Heart left ventricle (tissue), 13 donors: ENCODE measurements at regions not wholly inside any gene's neighbourhood (a gene's known extent, or its start where the extent isn't known, plus 50 kb on each side); places are given as distances from the start of the nearest gene placed in this dataset.

Experiments
- CTCF ChIP-seq, 12 donors: fragments of 200-600 bp; sonication (generic) in 4 of 12; IDR thresholded peaks; one replicate each; pipeline versions ENCODE4 v1.5.0 to v1.8.0; 2018 to 2022; ENCODE audit warnings: antibody characterized with exemption in 12 of 12, mild to moderate bottlenecking in 5 of 12
- POLR2A ChIP-seq, 2 donors: fragments of 450-650 bp; IDR thresholded peaks; one replicate each; pipeline ENCODE4 v1.6.1; 2017; ENCODE audit warnings: antibody characterized with exemption in 2 of 2, mild to moderate bottlenecking in 2 of 2, moderate library complexity in 2 of 2
- donor health status: ischemic (EF 13 %, LVEDD 7.1; RV severe dilation, severe dysfunction).
- donor health status: DM: no; HTN: yes; CAD: no.
- donor health status: DM: no; HTN: no; CAD: no.
- donor health status: ischemic (EF 25% LVEDD 6.9; RV normal size, moderate dysfunction).
- donor health status: ischemic (EF 25% LVEDD 5.7; RV mildly dilated, moderate dysfunction).
- donor health status: ischemic (EF 35%, LVEDD 5.7; RV mildly dilated, moderate dysfunction).
- donor health status: nonischemic (EF 11% LVEDD 7.7; RV severe dilation, severe dysfunction).
- donor health status: DM: yes; HTN: yes; CAD: no.
- donor health status: PGD.
- donor health status: ischemic (EF 29% LVEDD 5.4; RV normal size, mild dysfunction).
- donor health status: nonischemic (EF 23%, LVEDD 6.1; RV moderate dilation, normal function).

- TF ChIP-seq CTCF (IDR thresholded peaks at IDR 0.05) (no peak), POLR2A (IDR thresholded peaks at IDR 0.05) (no peak)
Measured at GRCh38 chr16:76899767-76900166, 291.2 kb upstream of the MON1B start.
